Transverse colon (tissue), 4 donors: ENCODE measurements at regions not wholly inside any gene's neighbourhood (a gene's known extent, or its start where the extent isn't known, plus 50 kb on each side); places are given as distances from the start of the nearest gene placed in this dataset.

Experiments
- CTCF ChIP-seq, 5 experiments: fragments of 200-600 bp in 3 of 5; fragments of 450-650 bp in 2 of 5; sonication (generic) in 3 of 5; IDR thresholded peaks; 1 replicate in 2 of 5; 2 replicates in 3 of 5; pipeline ENCODE4 v1.5.1; 2016 to 2017; ENCODE audit warnings: antibody characterized with exemption in 5 of 5, inconsistent platforms in 3 of 5, mild to moderate bottlenecking in 2 of 5, moderate library complexity in 1 of 5
- POLR2AphosphoS5 ChIP-seq, 3 donors: sonication (generic); formaldehyde crosslinking; IDR thresholded peaks; one replicate each; pipeline ENCODE4 v1.6.1; 2016; ENCODE audit warnings: antibody characterized with exemption in 3 of 3

- no peak for TF ChIP-seq POLR2AphosphoS5 (IDR thresholded peaks at IDR 0.05)
- TF ChIP-seq CTCF (IDR thresholded peaks at IDR 0.05), result no peak
Observed at GRCh38 chr7:15012135-15012534, 109.6 kb upstream of the DGKB start.
